H4 (cell line): ENCODE measurements at regions not wholly inside any gene's neighbourhood (a gene's known extent, or its start where the extent isn't known, plus 50 kb on each side); places are given as distances from the start of the nearest gene placed in this dataset.

Experiments used
- DNase-seq: peaks from one replicate; pipeline ENCODE4 v3.0.0-alpha.2; 2015; ENCODE audit warnings: low spot score

- peak; percentile 73 for DNase-seq
Observed at GRCh38 chr12:81811061-81811777, 52.1 kb upstream of the PPFIA2 start.

- DNase-seq = no peak
Observed at GRCh38 chr12:81809829-81810595, 50.9 kb upstream of the PPFIA2 start.

GRCh38 chr12:81809113-81809777 is 50.1 kb upstream of the PPFIA2 start:
- no peak for DNase-seq
